B cell (primary cell): ENCODE measurements at regions not wholly inside any gene's neighbourhood (a gene's known extent, or its start where the extent isn't known, plus 50 kb on each side); places are given as distances from the start of the nearest gene placed in this dataset.

Experiments used
- ATAC-seq: fragments of 200-7000 bp; cut with Tn5 transposase; one replicate; pipeline ENCODE4 v1.10.0; 2021; ENCODE audit warnings: low read depth, mild to moderate bottlenecking, moderate number of reproducible peaks, moderate library complexity
- CTCF ChIA-PET: fragments of 350-600 bp; sonication (Branson Sonifier 250); formaldehyde crosslinking; loops from one replicate; lab custom pipeline; 2021; ENCODE audit warnings: antibody characterized with exemption, inconsistent platforms; lab: Charles Lee
- POLR2A ChIA-PET: fragments of 350-600 bp; sonication (Branson Sonifier 250); formaldehyde crosslinking; loops from one replicate; lab custom pipeline; 2021; ENCODE audit warnings: antibody characterized with exemption; lab: Charles Lee
- DNase-seq: peaks from one replicate; pipeline ENCODE4 v3.0.0; 2013
- H2AFZ ChIP-seq: 2 replicates; pipeline ENCODE4 v1.6.1; 2012; ENCODE audit warnings: mild to moderate bottlenecking, low read depth, low read length; ENCODE audit not compliant: insufficient read depth, poor library complexity, severe bottlenecking
- H3K27ac ChIP-seq, 2 donors: 1 replicate in 1 of 2; 2 replicates in 1 of 2; pipeline ENCODE4 v1.5.1; 2012 to 2013; ENCODE audit warnings: low read length in 2 of 2, mild to moderate bottlenecking in 2 of 2, moderate library complexity in 1 of 2
- H3K27me3 ChIP-seq, 4 experiments: fragments of 200-600 bp in 1 of 4; sonication (generic) in 1 of 4; replicated peaks in 1 of 4; 1 replicate in 2 of 4; 2 replicates in 2 of 4; pipeline versions ENCODE4 v1.6.1 to v1.7.0; 2013 to 2016; ENCODE audit warnings: low read length in 3 of 4, mild to moderate bottlenecking in 2 of 4, mixed read lengths in 1 of 4, moderate library complexity in 1 of 4; ENCODE audit not compliant: insufficient read depth in 4 of 4, control insufficient read depth in 3 of 4; ENCODE audit errors: control extremely low read depth in 1 of 4
- H3K36me3 ChIP-seq, 2 experiments: replicated peaks in 1 of 2; 1 replicate in 1 of 2; 2 replicates in 1 of 2; pipeline versions ENCODE4 v1.6.1 to v1.7.1; 2013; ENCODE audit warnings: low read length in 1 of 2; ENCODE audit not compliant: insufficient read depth in 2 of 2, control insufficient read depth in 1 of 2; ENCODE audit errors: control extremely low read depth in 1 of 2, extremely low read depth in 1 of 2
- H3K4me1 ChIP-seq, 2 donors: fragments of 200-600 bp in 1 of 2; sonication (generic) in 1 of 2; 1 replicate in 1 of 2; 2 replicates in 1 of 2; pipeline versions ENCODE4 v1.5.1 to v1.6.1; 2013 to 2017; ENCODE audit warnings: low read length in 2 of 2; ENCODE audit not compliant: control insufficient read depth in 2 of 2, insufficient read depth in 2 of 2
- H3K4me2 ChIP-seq: replicated peaks from 2 replicates; pipeline ENCODE3; 2012; ENCODE audit warnings: mild to moderate bottlenecking, low read depth, low read length; ENCODE audit not compliant: poor library complexity, severe bottlenecking
- H3K4me3 ChIP-seq, 5 experiments: fragments of 200-600 bp in 1 of 5; sonication (generic) in 1 of 5; 1 replicate in 3 of 5; 2 replicates in 2 of 5; pipeline versions ENCODE4 v1.5.1 to v1.7.0; 2011 to 2016; ENCODE audit warnings: low read length in 4 of 5, mild to moderate bottlenecking in 4 of 5, low read depth in 2 of 5, control low read depth in 1 of 5, moderate library complexity in 1 of 5; ENCODE audit not compliant: insufficient read depth in 1 of 5; ENCODE audit errors: control extremely low read depth in 1 of 5, extremely low read depth in 1 of 5
- H3K79me2 ChIP-seq: fragments of 200-600 bp; sonication (generic); one replicate; pipeline ENCODE4 v1.6.0; 2016; ENCODE audit warnings: low read length; ENCODE audit not compliant: control insufficient read depth, insufficient read depth
- H3K9ac ChIP-seq: fragments of 200-600 bp; sonication (generic); 2 replicates; pipeline ENCODE4 v1.6.1; 2017; ENCODE audit warnings: mild to moderate bottlenecking, low read length, moderate library complexity
- H3K9me3 ChIP-seq, 3 donors: one replicate each; pipeline versions ENCODE4 v1.6.1 to v1.7.1; 2013; ENCODE audit warnings: low read length in 2 of 3; ENCODE audit not compliant: control insufficient read depth in 2 of 3, insufficient read depth in 1 of 3; ENCODE audit errors: control extremely low read depth in 1 of 3
- H4K20me1 ChIP-seq: 2 replicates; pipeline ENCODE4 v1.6.0; 2012; ENCODE audit warnings: mild to moderate bottlenecking, low read length; ENCODE audit not compliant: insufficient read depth, control insufficient read depth, poor library complexity, severe bottlenecking
- H3K27ac Mint-ChIP-seq: one replicate; pipeline ENCODE4 v1.8.0; 2021; ENCODE audit warnings: mixed read lengths
- H3K27me3 Mint-ChIP-seq: one replicate; pipeline ENCODE4 v1.8.0; 2021; ENCODE audit warnings: mixed read lengths
- H3K4me1 Mint-ChIP-seq: one replicate; pipeline ENCODE4 v1.8.0; 2021; ENCODE audit warnings: mixed read lengths
- H3K4me3 Mint-ChIP-seq: one replicate; pipeline ENCODE4 v1.8.0; 2021; ENCODE audit warnings: mixed read lengths
- H3K9me3 Mint-ChIP-seq: one replicate; pipeline ENCODE4 v1.8.0; 2022; ENCODE audit warnings: mixed read lengths; ENCODE audit not compliant: insufficient read depth
- CTCF ChIP-seq: fragments of 200-600 bp; IDR thresholded peaks from one replicate; pipeline ENCODE4 v1.8.0; 2022; ENCODE audit warnings: antibody characterized with exemption, mild to moderate bottlenecking
- EZH2 ChIP-seq: IDR thresholded peaks from 2 replicates; pipeline ENCODE4 v1.6.1; 2012; ENCODE audit warnings: borderline replicate concordance, low read depth, mild to moderate bottlenecking, moderate library complexity, low read length; ENCODE audit not compliant: insufficient read depth, poor library complexity, severe bottlenecking
- WGBS: methylation state at CpG from one replicate; pipeline ENCODE4 v1.1.5; 2013; ENCODE audit warnings: missing lambda C conversion rate; ENCODE audit not compliant: insufficient coverage; 5-methylcytosine and 5-hydroxymethylcytosine counted together
- intact Hi-C: fragments of 100-400 bp; cut with micrococcal nuclease; formaldehyde crosslinking; loops from one replicate; pipeline ENCODE4 v1.10.0; 2022

- Histone ChIP-seq H3K9me3 (no peaks in the 10 kb centered on the region), H3K9ac (no peak overlapping the region), H3K4me3 (no peak overlapping the region), H3K4me1 (no peaks in the 10 kb centered on the region), H3K4me2 (no peak overlapping the region), H4K20me1 (no peaks in the 10 kb centered on the region), H3K36me3 (no peaks in the 10 kb centered on the region), H3K79me2 (no peaks in the 10 kb centered on the region), H3K27ac (no peak overlapping the region), H3K27me3 (no peaks in the 10 kb centered on the region), H2AFZ (no peak overlapping the region)
- TF ChIP-seq CTCF (no peak), EZH2 (no peak)
- ChIA-PET POLR2A (no interaction called here), CTCF (no interaction called here)
- no peaks in the 10 kb centered on the region for H3K9me3 Mint-ChIP-seq
- no CpG with 5 or more reads among the region's 1 CpG for WGBS
- intact Hi-C loops: no loop called here
- ATAC-seq (no peak), DNase-seq (no peak)
- no peak overlapping the region for H3K27ac Mint-ChIP-seq
- no peak overlapping the region for H3K4me3 Mint-ChIP-seq
- no peaks in the 10 kb centered on the region for H3K27me3 Mint-ChIP-seq
- H3K4me1 Mint-ChIP-seq: no peaks in the 10 kb centered on the region
Measured at GRCh38 chrX:147565237-147565636, 346.5 kb upstream of the FMR1 start.

GRCh38 chrX:147570483-147570882, 341.2 kb upstream of the FMR1 start:
- Histone ChIP-seq H3K36me3 (no peaks in the 10 kb centered on the region), H3K27ac (no peak overlapping the region), H3K4me1 (no peaks in the 10 kb centered on the region), H3K4me2 (no peak overlapping the region), H3K9ac (no peak overlapping the region), H3K4me3 (no peak overlapping the region), H2AFZ (no peak overlapping the region), H3K79me2 (no peaks in the 10 kb centered on the region), H3K9me3 (no peaks in the 10 kb centered on the region), H4K20me1 (no peaks in the 10 kb centered on the region), H3K27me3 (no peaks in the 10 kb centered on the region)
- H3K4me3 Mint-ChIP-seq: no peak overlapping the region
- TF ChIP-seq EZH2 (no peak), CTCF (no peak)
- H3K27ac Mint-ChIP-seq: no peak overlapping the region
- ATAC-seq (no peak), DNase-seq (no peak)
- intact Hi-C loops: no loop called here
- WGBS: no CpG with 5 or more reads among the region's 1 CpG
- no peaks in the 10 kb centered on the region for H3K9me3 Mint-ChIP-seq
- POLR2A ChIA-PET: no interaction called here
- no peaks in the 10 kb centered on the region for H3K4me1 Mint-ChIP-seq
- no peaks in the 10 kb centered on the region for H3K27me3 Mint-ChIP-seq
- CTCF ChIA-PET: no interaction called here
